Dedifferentiated amniotic fluid mesenchymal stem cell (primary cell): ENCODE measurements at regions not wholly inside any gene's neighbourhood (a gene's known extent, or its start where the extent isn't known, plus 50 kb on each side); places are given as distances from the start of the nearest gene placed in this dataset.

Experiments
- DNase-seq: peaks from one replicate; pipeline ENCODE4 v3.0.0-alpha.2; 2016; ENCODE audit errors: extremely low spot score

- no peak for DNase-seq
Observed at GRCh38 chr6:91812596-91813274, 1225.9 kb upstream of the MAP3K7 start.

- DNase-seq, result no peak
Observed at GRCh38 chr6:91804981-91805380, 1218.1 kb upstream of the MAP3K7 start.

DNA sequence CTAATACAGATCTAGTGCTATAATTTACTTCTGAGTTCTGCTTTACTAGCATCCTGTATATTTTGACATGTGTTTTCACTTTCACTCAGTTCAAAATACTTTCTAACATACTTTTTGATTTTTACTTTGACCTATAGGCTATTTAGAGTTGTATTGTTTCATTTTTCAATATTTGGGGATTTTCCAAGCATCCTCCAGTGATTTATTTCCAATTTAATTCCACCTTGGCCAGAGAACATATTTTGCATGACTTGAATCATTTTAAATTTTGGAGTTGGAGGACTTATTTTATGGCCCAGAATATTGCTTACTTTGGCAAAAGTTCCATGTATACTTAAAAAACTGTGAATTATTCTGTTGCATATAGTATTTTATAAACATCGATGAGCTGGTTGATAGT lies 1215.6 kb upstream of the MAP3K7 start:
- no peak for DNase-seq

DNA sequence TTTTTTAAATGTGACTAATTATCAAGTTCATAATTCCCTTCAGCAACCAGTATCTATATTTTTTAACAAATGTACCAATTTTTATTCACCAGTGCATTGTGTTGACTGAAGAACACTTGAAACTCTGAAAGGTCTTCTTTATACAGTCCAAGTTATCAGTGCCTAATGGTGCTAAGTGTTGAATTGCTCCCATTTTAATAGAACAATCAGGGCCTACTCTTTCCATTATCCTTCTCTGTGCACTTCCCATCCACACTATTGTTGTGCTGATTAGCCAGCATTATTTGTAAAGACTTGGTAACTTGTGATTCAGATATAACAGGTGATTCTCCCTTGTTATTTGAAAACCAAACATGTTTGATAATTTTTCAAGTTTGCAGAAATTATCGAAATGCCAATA lies 1209.7 kb upstream of the MAP3K7 start:
- no peak for DNase-seq

DNA sequence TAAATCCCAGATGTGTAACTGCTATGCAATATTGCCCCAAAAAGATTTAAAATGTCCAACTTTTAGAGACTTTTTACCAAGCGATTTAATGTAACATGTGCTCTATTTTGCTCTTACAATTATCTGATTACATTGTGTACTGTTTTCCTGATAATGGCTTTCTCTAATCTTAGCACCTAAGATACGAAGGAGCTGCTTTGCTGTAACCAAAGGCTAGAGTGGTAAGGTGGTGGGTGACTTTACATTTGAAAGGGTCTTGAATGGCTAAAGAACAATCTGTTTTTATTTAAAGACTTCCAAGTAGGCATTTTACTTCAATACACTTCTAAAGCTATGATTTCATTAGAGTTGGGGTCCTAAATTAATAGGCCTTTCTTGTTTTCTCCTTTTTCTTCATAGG lies 1201.6 kb upstream of the MAP3K7 start:
- no peak for DNase-seq

DNA sequence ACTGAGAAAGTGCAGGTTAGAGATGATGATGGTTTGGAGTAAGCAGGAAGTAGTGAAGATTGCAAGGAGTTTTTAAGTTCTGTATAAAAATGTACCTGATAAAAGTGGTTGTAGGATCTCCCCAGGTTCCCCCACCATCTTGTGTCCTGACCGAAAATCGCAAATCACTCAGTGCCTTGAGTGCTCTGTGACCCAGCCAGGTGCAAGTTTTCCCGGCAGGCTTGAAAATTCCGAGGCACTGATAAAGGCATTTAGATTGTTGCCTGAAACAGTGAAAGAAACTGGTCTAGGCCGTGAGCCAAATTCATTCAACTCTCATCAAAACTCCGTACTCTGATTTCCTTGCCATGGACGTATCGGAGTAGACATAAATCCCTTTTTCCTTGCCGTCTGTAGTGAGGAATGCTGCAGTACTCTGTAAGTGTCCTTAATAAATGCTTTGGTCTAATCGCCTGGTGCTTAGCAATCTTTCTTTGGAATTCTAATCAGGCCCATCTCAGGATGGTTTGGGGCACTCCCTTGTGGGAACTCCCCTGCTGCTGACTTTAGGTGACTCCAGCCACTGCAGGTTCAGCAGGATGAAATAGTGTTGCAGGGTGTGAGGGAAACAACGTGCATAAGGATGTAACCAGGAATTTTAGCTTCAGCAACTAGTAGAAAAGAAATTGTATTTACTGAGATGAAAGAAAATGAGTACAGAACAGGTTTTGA lies 1199.8 kb upstream of the MAP3K7 start:
- no peak for DNase-seq

DNA sequence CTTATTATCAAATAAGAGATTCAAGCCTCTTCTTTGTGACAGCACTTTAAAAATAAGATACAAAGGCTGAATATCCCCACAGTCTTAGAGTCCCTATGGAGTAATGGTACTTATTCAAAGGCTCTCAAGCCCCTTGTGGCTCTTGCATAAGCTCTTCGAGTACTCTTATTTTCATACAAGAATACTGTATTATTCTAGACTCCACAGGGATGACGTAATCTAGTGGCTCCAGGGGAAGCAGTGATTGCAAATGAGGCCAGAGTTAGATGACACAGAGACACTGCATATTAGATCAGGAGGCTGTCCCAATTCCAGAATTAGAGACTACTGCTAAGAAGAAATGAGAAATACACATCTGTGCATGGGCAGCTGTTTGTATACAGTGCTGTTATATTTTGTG lies 1195.9 kb upstream of the MAP3K7 start:
- DNase-seq, result no peak

DNA sequence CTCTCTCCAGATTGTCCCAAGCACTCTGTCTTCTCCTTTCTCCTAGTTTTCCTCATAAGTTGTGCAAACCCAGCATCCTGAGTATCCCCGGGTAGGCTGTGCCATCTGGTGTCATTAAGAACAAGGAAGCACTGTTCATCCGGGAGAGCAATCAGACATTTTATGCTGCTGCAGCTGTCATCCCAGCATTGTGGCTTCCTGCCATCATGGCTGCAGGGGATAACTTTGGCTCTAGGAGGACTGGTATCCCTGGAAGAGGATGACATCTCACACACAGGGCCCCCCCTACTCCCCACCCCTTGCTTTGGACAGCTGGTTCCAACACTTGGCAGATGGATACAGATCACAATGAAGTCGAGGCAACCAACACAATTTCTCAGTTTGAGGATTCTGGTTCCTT lies 1195.1 kb upstream of the MAP3K7 start:
- DNase-seq, result no peak

- no peak for DNase-seq
Observed at GRCh38 chr6:91780270-91780669, 1193.4 kb upstream of the MAP3K7 start.

GRCh38 chr6:91761621-91762020 lies 1174.7 kb upstream of the MAP3K7 start:
- DNase-seq, result no peak

GRCh38 chr6:91754691-91755090 lies 1167.8 kb upstream of the MAP3K7 start:
- DNase-seq, result no peak

DNA sequence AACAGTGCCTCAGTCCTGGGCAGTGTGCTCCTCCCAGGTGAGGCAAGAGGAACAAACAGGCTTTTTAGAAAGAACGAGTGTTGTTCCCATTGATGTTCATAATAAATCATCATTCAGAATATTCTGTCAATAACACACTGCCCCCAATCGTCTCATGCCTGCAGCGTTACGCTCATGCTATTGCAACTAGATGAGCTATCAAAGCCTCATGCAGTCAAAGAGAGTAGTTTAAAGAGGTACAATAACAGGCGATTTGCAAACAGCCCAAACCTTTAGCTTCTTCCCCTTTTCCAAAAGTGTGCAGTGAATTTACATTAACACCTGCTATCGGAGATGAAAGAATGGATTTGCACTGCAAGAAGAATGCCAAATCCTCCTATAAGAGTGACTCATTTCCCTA lies 1164.7 kb upstream of the MAP3K7 start:
- no peak for DNase-seq

GRCh38 chr6:91744566-91744965 lies 1157.7 kb upstream of the MAP3K7 start:
- DNase-seq, result no peak

GRCh38 chr6:91743756-91744155 lies 1156.9 kb upstream of the MAP3K7 start:
- DNase-seq, result no peak

DNA sequence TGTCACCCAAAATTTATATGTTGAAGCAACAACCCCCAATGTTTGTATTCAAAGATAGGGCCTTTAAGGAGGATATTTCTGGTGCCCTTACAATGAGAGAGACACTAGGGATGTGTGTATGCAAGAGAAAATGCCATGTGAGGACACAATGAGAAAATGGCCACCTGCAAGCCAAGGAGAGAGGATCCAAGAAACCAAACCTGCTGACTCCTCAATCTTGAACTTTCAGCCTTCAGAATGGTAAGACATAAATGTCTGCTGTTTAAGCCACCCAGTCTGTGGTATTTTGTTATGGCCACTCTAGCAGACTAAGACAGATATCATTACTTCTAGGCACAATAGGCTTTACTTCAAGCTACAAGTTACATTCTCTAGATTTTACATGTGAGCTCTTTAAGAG lies 1145.1 kb upstream of the MAP3K7 start:
- DNase-seq, result no peak

DNA sequence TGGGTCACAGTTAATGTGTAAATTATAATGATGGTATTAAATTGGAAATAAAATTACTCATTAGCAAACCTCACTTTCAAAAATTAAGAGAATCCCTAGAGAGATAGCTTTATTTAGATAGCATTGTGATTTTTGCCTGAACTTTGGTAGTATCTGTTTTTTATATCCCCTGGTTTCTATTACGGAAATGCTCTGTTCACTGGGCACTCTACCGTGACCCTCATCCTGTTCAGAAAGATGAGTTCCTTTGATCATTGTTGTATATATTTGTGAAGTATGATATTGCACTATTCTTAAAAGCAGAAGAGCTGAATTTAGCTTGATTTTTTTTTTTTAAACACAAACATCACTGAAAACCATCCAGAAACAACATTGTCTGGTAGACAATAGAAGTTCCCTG lies 1143.8 kb upstream of the MAP3K7 start:
- no peak for DNase-seq

- no peak for DNase-seq
Observed at GRCh38 chr6:91720324-91720723, 1133.5 kb upstream of the MAP3K7 start.

GRCh38 chr6:91719414-91719813 lies 1132.5 kb upstream of the MAP3K7 start:
- DNase-seq, result no peak

DNA sequence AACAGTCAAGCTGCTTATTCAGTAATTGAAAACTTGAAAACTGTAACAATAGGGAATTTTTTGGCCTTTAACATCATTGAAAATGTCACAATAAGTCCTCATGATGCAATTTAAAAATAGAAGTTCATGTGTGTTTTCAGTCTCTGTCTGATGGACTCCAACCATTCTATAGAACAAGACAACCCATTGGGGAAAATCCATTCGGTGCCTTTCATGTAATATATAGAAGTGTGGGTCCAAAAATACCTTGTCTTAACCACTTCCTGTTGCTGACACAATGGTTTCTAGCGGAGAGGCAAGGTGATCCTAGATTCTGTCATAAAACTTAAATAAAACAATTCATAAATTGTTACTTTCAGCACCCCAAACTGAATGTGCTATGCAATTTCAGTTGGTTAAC lies 1131.3 kb upstream of the MAP3K7 start:
- no peak for DNase-seq

DNA sequence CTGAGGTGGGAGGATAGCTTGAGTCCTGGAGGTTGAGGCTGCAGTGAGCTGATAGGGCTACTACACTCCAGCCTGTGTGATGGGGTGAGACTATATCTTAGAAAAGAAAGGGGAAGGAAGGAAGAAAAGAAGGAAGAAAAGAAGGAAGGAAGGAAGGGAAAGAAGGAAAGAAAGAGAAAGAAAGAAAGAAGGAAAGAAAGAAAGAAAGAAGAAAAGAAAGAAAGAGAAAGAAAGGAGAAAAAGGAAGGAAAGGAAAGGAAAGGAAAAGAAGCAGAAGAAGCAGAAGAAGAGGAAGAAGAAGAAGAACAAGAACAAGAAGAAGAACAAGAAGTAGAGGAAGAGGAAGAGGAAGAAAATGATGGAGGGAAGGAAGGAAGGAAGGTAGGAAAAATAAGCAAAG lies 1130.2 kb upstream of the MAP3K7 start:
- DNase-seq, result no peak

DNA sequence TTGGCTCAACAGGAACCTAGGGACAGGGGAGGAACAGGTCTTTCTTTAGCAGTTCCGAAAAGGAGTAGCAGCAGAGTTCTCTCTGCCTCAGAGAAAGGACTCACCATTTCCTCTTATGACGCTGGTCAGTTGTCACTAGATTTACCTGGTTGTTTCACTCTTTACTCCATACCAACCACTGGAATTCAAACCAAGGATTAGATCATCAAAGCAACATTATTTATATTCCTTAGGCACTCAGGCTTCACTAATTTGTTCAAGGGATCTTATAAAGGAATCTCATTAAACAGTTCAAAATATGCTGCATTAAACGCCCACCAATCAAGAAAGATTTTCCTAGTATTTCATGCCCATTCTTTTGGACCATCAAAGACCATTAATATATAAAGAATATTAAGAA lies 1129.5 kb upstream of the MAP3K7 start:
- DNase-seq, result no peak

- DNase-seq, result no peak
Observed at GRCh38 chr6:91715171-91715805, 1128.4 kb upstream of the MAP3K7 start.

DNA sequence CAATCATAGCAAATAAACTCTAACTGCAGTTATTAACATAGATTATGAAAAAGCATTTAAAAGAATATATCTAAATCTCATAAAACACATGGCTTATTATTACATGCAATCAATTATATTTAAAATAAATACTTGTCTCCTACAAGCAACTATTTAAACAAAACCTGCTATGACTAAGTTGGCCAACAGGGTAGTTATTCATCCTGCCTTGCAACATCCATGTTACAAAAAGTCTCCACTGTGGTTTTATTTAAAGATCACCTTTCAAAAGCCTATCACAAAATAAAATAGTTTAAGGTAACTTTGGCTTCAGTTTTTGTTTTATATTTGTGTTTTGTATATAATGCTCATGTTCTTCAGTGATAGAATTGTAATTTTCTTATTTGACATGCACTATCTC lies 1127.0 kb upstream of the MAP3K7 start:
- DNase-seq, result no peak
